ENCODE measurements at regions not wholly inside any gene's neighbourhood (a gene's known extent, or its start where the extent isn't known, plus 50 kb on each side); places are given as distances from the start of the nearest gene placed in this dataset.

DNA sequence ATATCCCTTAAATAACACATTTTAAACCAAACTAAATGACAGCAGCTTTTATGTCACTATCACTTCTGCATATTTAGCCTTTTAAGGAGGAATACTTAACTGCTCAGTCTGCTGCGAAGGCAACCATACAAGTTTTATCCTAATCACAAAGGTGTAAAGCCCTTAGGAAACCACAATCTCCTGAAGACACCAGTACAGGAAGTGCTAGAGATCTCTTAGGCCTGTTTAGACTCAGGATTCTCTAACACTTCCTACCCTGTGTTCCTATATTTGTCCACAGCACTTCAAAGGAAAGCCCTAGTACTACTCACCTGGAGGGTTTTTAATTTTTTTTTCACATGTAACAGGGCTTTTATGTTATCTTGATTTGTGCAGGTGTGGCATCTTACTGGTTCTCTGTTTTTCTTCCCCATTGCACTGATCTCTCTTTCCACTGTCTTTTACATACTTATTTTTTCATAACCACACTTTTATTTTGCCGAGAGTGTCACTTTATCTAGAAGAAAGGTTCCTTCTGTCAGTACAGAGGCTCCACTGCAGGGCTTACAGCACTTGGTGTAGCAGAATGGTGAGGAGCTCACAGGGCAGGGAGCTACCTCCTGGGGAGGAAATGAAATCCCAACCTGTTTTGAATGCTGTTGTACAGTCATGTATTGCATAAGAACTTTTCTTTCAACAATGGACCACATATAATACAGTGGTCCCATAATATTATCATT lies 1060.6 kb upstream of the ACO1 start:
- TF ChIP-seq, protein P1, sequence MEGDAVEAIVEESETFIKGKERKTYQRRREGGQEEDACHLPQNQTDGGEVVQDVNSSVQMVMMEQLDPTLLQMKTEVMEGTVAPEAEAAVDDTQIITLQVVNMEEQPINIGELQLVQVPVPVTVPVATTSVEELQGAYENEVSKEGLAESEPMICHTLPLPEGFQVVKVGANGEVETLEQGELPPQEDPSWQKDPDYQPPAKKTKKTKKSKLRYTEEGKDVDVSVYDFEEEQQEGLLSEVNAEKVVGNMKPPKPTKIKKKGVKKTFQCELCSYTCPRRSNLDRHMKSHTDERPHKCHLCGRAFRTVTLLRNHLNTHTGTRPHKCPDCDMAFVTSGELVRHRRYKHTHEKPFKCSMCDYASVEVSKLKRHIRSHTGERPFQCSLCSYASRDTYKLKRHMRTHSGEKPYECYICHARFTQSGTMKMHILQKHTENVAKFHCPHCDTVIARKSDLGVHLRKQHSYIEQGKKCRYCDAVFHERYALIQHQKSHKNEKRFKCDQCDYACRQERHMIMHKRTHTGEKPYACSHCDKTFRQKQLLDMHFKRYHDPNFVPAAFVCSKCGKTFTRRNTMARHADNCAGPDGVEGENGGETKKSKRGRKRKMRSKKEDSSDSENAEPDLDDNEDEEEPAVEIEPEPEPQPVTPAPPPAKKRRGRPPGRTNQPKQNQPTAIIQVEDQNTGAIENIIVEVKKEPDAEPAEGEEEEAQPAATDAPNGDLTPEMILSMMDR (IDR thresholded peaks at IDR 0.05) = no peak

DNA sequence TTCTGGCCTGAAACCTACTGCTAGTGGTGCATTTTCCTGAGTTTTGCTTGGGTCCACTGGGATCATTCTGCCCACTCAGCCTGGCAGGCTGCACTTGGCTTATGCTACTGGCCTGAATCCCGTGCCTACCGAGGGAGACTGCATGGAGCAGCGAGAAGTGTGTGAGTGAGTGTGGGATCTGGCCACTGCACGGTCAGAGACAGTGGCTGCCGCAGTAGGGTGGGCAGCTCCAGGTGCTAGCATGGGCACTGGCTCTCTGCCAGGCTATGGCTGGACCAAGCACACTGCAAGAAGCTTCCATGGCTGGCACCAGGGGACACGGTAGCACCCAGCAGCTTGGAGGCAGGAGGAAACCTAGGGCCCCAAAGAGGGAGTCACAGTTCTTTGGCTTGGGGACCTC lies 1058.7 kb upstream of the ACO1 start:
- TF ChIP-seq, protein P1 (IDR thresholded peaks at IDR 0.05) = no peak

DNA sequence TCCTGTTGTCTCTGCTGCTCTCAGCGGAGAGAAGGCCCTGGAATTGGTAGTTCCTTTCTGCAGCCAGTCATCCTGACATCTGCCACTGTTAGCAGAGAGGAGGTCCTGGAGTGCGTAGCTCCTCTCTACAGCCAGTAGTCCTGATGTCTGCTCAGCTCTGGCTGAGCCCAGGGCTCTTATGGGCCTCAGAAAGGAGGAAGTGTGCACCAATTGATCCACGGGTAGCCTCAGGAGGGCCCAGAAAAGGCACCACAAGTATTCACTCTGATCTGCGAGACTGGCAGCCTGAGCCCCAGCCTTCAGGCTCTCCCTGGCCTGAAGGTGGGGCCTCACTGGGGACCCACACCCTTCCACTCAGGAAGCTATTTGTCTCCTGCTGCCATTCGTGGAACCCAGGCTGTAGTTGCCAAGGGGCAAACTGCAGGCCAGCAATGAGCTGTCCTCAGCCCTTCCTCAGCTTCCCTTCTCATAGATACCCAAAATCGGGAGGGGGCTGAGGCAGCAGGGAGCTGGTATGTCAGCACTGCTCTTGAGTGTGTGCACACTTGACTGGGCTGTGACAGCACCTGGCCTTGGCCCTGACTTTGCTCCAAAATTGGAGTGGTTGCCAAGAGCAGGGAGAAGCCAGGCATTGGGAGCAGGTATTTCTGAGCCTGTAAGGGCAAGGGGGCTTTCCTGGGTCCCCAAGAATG lies 1049.5 kb upstream of the ACO1 start:
- TF ChIP-seq, protein P1 (IDR thresholded peaks at IDR 0.05) = no peak

DNA sequence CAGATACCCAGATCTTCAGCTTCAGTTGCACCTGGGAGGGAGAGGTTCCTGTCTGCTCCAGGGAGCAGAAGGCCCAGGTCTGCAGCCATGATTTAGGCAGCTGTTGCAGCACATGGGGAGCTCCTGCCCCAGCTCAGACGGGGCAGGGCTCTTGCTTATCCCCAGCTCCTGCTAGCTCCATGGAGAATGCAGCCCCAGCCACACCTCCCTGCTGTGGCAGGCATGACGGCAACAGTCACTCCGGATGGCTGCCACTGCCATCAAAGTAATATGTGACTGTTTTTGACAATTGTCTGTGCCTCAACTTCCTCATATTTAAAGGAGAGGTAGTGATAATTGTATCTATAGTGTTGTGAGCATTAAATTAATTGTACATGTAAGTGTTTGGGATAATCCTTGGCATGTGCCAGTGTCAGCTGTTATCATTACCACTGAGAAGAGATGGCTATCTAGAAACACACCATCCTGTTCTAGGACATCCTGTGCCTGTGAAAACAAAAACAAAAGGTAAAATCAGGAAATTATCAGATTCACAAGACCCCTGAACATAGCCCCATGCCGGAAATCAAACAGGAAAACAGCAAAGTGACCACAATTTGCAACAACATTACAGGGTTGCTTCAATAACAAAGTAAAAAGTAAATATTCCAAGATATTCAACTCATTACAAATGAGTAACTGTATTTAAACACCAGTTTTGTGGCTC lies 1048.8 kb upstream of the ACO1 start:
- TF ChIP-seq, protein P1 (IDR thresholded peaks at IDR 0.05) = no peak

DNA sequence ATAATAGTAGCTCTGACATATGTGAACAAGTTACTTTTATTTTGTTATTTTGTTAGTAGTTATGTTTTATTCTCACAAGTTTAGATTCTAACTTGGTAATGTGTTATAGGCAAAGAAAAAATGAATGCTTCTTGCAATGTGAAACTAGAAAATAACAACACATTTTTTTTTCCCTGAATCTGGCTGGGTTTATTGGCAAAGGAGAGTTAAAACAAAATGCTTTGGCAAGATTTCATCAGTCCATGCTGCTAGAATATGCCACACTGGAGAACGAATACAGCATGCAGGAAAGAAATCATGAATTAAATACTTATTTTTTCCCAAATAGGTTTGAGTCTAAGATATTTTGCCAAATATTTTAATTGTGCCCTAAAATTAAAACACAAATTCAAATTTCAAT lies 1048.1 kb upstream of the ACO1 start:
- TF ChIP-seq, protein P1 (IDR thresholded peaks at IDR 0.05) = no peak

DNA sequence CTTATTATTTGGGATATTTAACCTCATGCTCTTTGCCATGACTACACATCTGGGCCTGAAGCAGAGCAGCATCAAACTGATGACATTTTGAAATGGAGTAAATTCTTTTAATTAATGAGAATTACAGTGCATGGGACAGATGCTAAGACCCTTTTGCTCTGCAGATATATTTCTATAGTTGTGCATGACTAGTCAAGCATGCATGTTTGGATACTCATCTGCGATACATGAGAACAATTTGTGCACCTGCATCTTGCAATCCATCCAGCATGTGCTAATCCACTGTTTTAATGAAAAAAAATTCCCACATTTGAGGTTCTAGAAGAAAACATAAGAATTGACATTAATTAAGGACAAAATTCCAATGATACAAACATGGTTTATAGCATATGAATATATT lies 1047.6 kb upstream of the ACO1 start:
- TF ChIP-seq, protein P1 (IDR thresholded peaks at IDR 0.05) = no peak

DNA sequence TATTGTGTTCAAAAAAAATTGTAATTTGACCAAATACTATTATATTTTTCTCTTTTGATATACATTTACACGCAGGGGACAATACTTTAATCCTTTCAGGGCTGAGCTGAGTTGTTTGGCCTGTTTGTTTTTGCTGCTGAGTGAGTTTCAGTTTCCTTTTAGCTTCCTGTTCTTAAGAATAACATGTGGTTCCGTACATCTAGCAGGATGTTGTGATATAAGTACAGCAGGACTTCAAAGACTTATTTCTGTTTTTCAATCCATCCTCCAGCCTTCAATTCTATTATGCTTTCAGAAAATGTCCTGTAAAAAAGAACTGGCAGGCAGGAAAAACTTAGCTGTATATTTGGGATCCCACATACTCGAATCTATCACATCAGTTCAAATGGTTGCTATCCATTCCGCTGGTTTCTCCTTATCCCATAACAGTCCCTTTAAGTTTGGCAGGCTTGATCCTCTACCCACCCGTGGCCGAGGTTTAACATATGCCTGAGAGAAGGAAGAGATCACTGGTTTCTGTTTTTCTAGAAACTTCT lies 1037.3 kb upstream of the ACO1 start:
- TF ChIP-seq, protein P1 (IDR thresholded peaks at IDR 0.05) = no peak
